H9 (cell line): ENCODE measurements at regions not wholly inside any gene's neighbourhood (a gene's known extent, or its start where the extent isn't known, plus 50 kb on each side); places are given as distances from the start of the nearest gene placed in this dataset.

Source experiments
- DNase-seq: peaks from one replicate; pipeline ENCODE4 v3.0.0-alpha.2; 2017
- H2AFZ ChIP-seq: one replicate; pipeline ENCODE4 v1.6.1; 2013; ENCODE audit warnings: mild to moderate bottlenecking, low read length, control low read depth, moderate library complexity
- H2AK5ac ChIP-seq: 2 replicates; pipeline ENCODE4 v1.6.1; 2013; ENCODE audit warnings: low read length, control low read depth, mixed read lengths; ENCODE audit not compliant: insufficient read length
- H2BK120ac ChIP-seq: one replicate; pipeline ENCODE4 v1.6.1; 2013; ENCODE audit warnings: low read depth, mild to moderate bottlenecking, low read length, control low read depth, inconsistent platforms; ENCODE audit not compliant: poor library complexity, severe bottlenecking
- H2BK12ac ChIP-seq: 2 replicates; pipeline ENCODE4 v1.6.1; 2013; ENCODE audit warnings: low read length, control low read depth, mixed read lengths, low read depth; ENCODE audit not compliant: insufficient read length
- H2BK15ac ChIP-seq: 2 replicates; pipeline ENCODE4 v1.6.1; 2013; ENCODE audit warnings: low read depth, low read length, control low read depth
- H2BK20ac ChIP-seq: one replicate; pipeline ENCODE4 v1.6.1; 2013; ENCODE audit warnings: low read depth, mild to moderate bottlenecking, low read length, control low read depth, inconsistent platforms; ENCODE audit not compliant: poor library complexity, severe bottlenecking
- H2BK5ac ChIP-seq: 2 replicates; pipeline ENCODE4 v1.6.1; 2013; ENCODE audit warnings: low read length, control low read depth, mixed read lengths; ENCODE audit not compliant: insufficient read length
- H3K14ac ChIP-seq: 2 replicates; pipeline ENCODE4 v1.6.1; 2013; ENCODE audit warnings: low read length, control low read depth; ENCODE audit not compliant: insufficient read depth
- H3K18ac ChIP-seq: 2 replicates; pipeline ENCODE4 v1.6.1; 2013; ENCODE audit warnings: low read depth, mild to moderate bottlenecking, mixed read lengths, low read length, control low read depth; ENCODE audit not compliant: insufficient read length
- H3K23ac ChIP-seq: 2 replicates; pipeline ENCODE4 v1.6.1; 2013; ENCODE audit warnings: low read length, control low read depth, mixed read lengths, low read depth; ENCODE audit not compliant: insufficient read length
- H3K23me2 ChIP-seq: 2 replicates; pipeline ENCODE4 v1.6.1; 2013; ENCODE audit warnings: low read depth, mild to moderate bottlenecking, mixed read lengths, low read length, control low read depth; ENCODE audit not compliant: insufficient read length, poor library complexity, severe bottlenecking
- H3K27ac ChIP-seq: 2 replicates; pipeline ENCODE4 v1.5.1; 2013; ENCODE audit warnings: low read length, control low read depth, mixed read lengths, low read depth; ENCODE audit not compliant: insufficient read length
- H3K27me3 ChIP-seq: 2 replicates; pipeline ENCODE4 v1.6.1; 2013; ENCODE audit warnings: low read length, control low read depth, inconsistent platforms; ENCODE audit not compliant: insufficient read depth
- H3K4ac ChIP-seq: 2 replicates; pipeline ENCODE4 v1.6.1; 2013; ENCODE audit warnings: low read depth, mild to moderate bottlenecking, control low read depth, inconsistent platforms, low read length, moderate library complexity
- H3K4me1 ChIP-seq: 2 replicates; pipeline ENCODE4 v1.6.1; 2013; ENCODE audit warnings: low read length, control low read depth, inconsistent platforms; ENCODE audit not compliant: insufficient read depth
- H3K4me2 ChIP-seq: 2 replicates; pipeline ENCODE4 v1.6.1; 2013; ENCODE audit warnings: low read length, control low read depth, mixed read lengths; ENCODE audit not compliant: insufficient read length, insufficient read depth
- H3K56ac ChIP-seq: 2 replicates; pipeline ENCODE4 v1.6.1; 2013; ENCODE audit warnings: low read depth, mild to moderate bottlenecking, mixed read lengths, low read length, control low read depth; ENCODE audit not compliant: insufficient read length
- H3K79me1 ChIP-seq: 2 replicates; pipeline ENCODE4 v1.6.1; 2013; ENCODE audit warnings: low read depth, mild to moderate bottlenecking, moderate library complexity, low read length, control low read depth, inconsistent platforms; ENCODE audit not compliant: insufficient read depth, poor library complexity, severe bottlenecking
- H3K79me2 ChIP-seq: 2 replicates; pipeline ENCODE4 v1.6.1; 2013; ENCODE audit warnings: low read length, control low read depth, inconsistent platforms; ENCODE audit not compliant: insufficient read depth
- H3K9ac ChIP-seq: 2 replicates; pipeline ENCODE4 v1.6.1; 2013; ENCODE audit warnings: low read length, control low read depth, mixed read lengths; ENCODE audit not compliant: insufficient read length; ENCODE audit errors: extremely low read depth
- H3K9me3 ChIP-seq: one replicate; pipeline ENCODE4 v1.6.1; 2013; ENCODE audit warnings: low read depth, low read length, inconsistent platforms; ENCODE audit not compliant: control insufficient read depth
- H3T11ph ChIP-seq: one replicate; pipeline ENCODE4 v1.6.1; 2013; ENCODE audit warnings: mild to moderate bottlenecking, low read length, control low read depth, inconsistent platforms
- H4K20me1 ChIP-seq: one replicate; pipeline ENCODE4 v1.6.1; 2013; ENCODE audit not compliant: control insufficient read depth, insufficient read length, insufficient read depth
- H4K5ac ChIP-seq: 2 replicates; pipeline ENCODE4 v1.6.1; 2013; ENCODE audit warnings: low read depth, mild to moderate bottlenecking, mixed read lengths, low read length, control low read depth; ENCODE audit not compliant: insufficient read length
- H4K8ac ChIP-seq: replicated peaks from 2 replicates; pipeline ENCODE4 v1.6.1; 2013; ENCODE audit warnings: low read length, control low read depth, mixed read lengths, low read depth; ENCODE audit not compliant: insufficient read length
- H4K91ac ChIP-seq: 2 replicates; pipeline ENCODE4 v1.6.1; 2013; ENCODE audit warnings: low read depth, mild to moderate bottlenecking, moderate library complexity, mixed read lengths, low read length, control low read depth; ENCODE audit not compliant: insufficient read length
- H3K27ac Mint-ChIP-seq, 3 experiments: 2 replicates in 2 of 3; 3 replicates in 1 of 3; pipeline ENCODE4 v1.8.0; 2020 to 2021; ENCODE audit warnings: mixed read lengths in 3 of 3, mild to moderate bottlenecking in 1 of 3, moderate library complexity in 1 of 3
- H3K27me3 Mint-ChIP-seq: 2 replicates; pipeline ENCODE4 v1.8.0; 2021; ENCODE audit warnings: low read depth, mild to moderate bottlenecking, moderate library complexity, mixed read lengths
- H3K36me3 Mint-ChIP-seq, 3 experiments: 2 replicates in 2 of 3; 3 replicates in 1 of 3; pipeline ENCODE4 v1.8.0; 2020 to 2021; ENCODE audit warnings: low read depth in 3 of 3, mixed read lengths in 3 of 3; ENCODE audit not compliant: insufficient read depth in 1 of 3
- H3K4me1 Mint-ChIP-seq, 2 experiments: 2 replicates each; pipeline ENCODE4 v1.8.0; 2020; ENCODE audit warnings: mixed read lengths in 2 of 2
- H3K4me3 Mint-ChIP-seq, 2 experiments: 2 replicates in 1 of 2; 3 replicates in 1 of 2; pipeline ENCODE4 v1.8.0; 2020 to 2021; ENCODE audit warnings: mild to moderate bottlenecking in 2 of 2, mixed read lengths in 2 of 2, moderate library complexity in 1 of 2
- H3K9me3 Mint-ChIP-seq, 2 experiments: 2 replicates in 1 of 2; 3 replicates in 1 of 2; pipeline ENCODE4 v1.8.0; 2020; ENCODE audit warnings: mild to moderate bottlenecking in 2 of 2, mixed read lengths in 2 of 2, moderate library complexity in 1 of 2
- WGBS: extraction: QIAGEN DNeasy Blood & Tissue Kit; methylation state at CpG from one replicate; pipeline ENCODE4 v1.1.7; 2013; ENCODE audit warnings: missing lambda C conversion rate, low lambda C conversion rate, mixed read lengths; ENCODE audit not compliant: insufficient read length; ENCODE audit errors: extremely low coverage; 5-methylcytosine and 5-hydroxymethylcytosine counted together
- TF ChIP-seq, protein P1 (sequence below): fragments of 200-600 bp; sonication (generic); conservative IDR thresholded peaks from 3 replicates; pipeline ENCODE4 v1.8.0; 2021; ENCODE audit warnings: antibody characterized with exemption, mild to moderate bottlenecking

DNA sequence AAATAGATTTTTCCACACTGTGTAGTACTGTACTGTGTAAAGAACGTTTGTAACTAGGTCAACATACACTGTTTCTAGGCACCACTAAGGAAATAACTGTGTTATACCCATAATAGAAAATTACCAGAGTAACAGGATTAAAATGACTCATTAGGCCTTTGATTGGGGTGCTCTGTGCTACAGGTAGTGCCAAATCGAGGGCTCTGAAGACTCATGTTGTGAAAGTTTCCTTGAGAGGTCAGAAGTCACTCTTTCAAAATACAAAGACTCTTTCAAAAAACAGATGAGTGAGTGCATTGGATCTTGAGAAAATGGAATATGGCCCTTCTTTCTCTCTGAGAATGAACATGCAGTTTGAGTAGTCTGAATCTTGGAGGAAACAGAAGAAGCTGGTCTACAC, 143.0 kb downstream of the MRPL39 start:
- H3K14ac ChIP-seq, result no peak overlapping the region
- no peak overlapping the region for H3K4me2 ChIP-seq
- no peaks in the 10 kb centered on the region for H3K79me1 ChIP-seq
- no peak overlapping the region for H3K27ac ChIP-seq
- H3K56ac ChIP-seq, result no peak overlapping the region
- H4K91ac ChIP-seq, result no peak overlapping the region
- H3K4me1 ChIP-seq, result no peaks in the 10 kb centered on the region
- no peak overlapping the region for H2AFZ ChIP-seq
- Mint-ChIP-seq H3K4me1 (no peaks in the 10 kb centered on the region), H3K27ac (no peak overlapping the region), H3K36me3 (no peaks in the 10 kb centered on the region; a peak in 1 of 7 replicates), H3K4me3 (no peak overlapping the region), H3K9me3 (peaks cover 0 to under 1% of the 10 kb centered on the region in 2 experiments; a peak in 1 of 5 replicates), H3K27me3 (peaks cover 8% of the 10 kb centered on the region; the same call in 1 of the 2 replicates)
- H2BK20ac ChIP-seq, result no peak overlapping the region
- H3K23me2 ChIP-seq, result no peaks in the 10 kb centered on the region
- no peak overlapping the region for H4K5ac ChIP-seq
- H2BK12ac ChIP-seq, result no peak overlapping the region
- H2BK15ac ChIP-seq, result no peak overlapping the region
- no peaks in the 10 kb centered on the region for H4K20me1 ChIP-seq
- H2BK5ac ChIP-seq, result no peak overlapping the region
- H3K4ac ChIP-seq, result no peak overlapping the region
- H3K79me2 ChIP-seq, result no peaks in the 10 kb centered on the region
- no peak overlapping the region for H3K18ac ChIP-seq
- no peak overlapping the region for H3T11ph ChIP-seq
- H4K8ac ChIP-seq, result no peak overlapping the region
- H3K23ac ChIP-seq, result no peak overlapping the region
- H3K27me3 ChIP-seq, result no peaks in the 10 kb centered on the region
- WGBS, result no CpG with 5 or more reads among the region's 2 CpGs
- H2BK120ac ChIP-seq, result no peak overlapping the region
- H3K9ac ChIP-seq, result no peak overlapping the region
- H3K9me3 ChIP-seq, result no peaks in the 10 kb centered on the region
- no peak overlapping the region for H2AK5ac ChIP-seq
- DNase-seq, result no peak
- TF ChIP-seq, protein P1, sequence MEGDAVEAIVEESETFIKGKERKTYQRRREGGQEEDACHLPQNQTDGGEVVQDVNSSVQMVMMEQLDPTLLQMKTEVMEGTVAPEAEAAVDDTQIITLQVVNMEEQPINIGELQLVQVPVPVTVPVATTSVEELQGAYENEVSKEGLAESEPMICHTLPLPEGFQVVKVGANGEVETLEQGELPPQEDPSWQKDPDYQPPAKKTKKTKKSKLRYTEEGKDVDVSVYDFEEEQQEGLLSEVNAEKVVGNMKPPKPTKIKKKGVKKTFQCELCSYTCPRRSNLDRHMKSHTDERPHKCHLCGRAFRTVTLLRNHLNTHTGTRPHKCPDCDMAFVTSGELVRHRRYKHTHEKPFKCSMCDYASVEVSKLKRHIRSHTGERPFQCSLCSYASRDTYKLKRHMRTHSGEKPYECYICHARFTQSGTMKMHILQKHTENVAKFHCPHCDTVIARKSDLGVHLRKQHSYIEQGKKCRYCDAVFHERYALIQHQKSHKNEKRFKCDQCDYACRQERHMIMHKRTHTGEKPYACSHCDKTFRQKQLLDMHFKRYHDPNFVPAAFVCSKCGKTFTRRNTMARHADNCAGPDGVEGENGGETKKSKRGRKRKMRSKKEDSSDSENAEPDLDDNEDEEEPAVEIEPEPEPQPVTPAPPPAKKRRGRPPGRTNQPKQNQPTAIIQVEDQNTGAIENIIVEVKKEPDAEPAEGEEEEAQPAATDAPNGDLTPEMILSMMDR, result no peak
